Prostate gland (tissue), 2 donors: ENCODE measurements at regions not wholly inside any gene's neighbourhood (a gene's known extent, or its start where the extent isn't known, plus 50 kb on each side); places are given as distances from the start of the nearest gene placed in this dataset.
"Not testable (repeated sequence)": the region's sequence is repeated elsewhere in the genome, so short reads cannot be mapped to it uniquely, and the experiment has no call there.

Source experiments
- CTCF ChIP-seq, 4 experiments: fragments of 200-600 bp in 2 of 4; fragments of 450-650 bp in 2 of 4; sonication (generic) in 2 of 4; IDR thresholded peaks; 1 replicate in 3 of 4; 2 replicates in 1 of 4; pipeline ENCODE4 v1.5.1; 2016 to 2019; ENCODE audit warnings: antibody characterized with exemption in 4 of 4, mild to moderate bottlenecking in 2 of 4, moderate library complexity in 2 of 4
- POLR2AphosphoS5 ChIP-seq: sonication (generic); formaldehyde crosslinking; IDR thresholded peaks from one replicate; pipeline ENCODE4 v1.6.1; 2017; ENCODE audit warnings: antibody characterized with exemption

DNA sequence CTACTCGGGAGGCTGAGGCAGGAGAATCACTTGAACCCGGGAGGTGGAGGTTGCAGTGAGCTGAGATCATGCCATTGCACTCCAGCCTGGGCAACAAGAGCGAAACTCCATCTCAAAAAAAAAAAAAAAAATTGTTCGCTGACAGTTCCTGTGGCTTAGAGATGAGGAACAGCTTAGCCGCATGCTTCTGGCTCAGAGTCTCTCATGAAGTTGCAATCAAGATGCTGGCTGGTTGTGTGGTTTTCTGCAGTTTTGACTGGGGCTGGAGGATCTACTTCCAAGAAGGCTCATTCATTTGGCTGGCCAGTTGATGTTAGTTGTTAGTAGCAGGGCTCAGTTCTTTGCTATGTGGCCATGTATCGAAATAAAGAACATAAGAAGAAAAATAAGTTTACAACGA lies 69.9 kb upstream of the TBC1D5 start:
- not testable (repeated sequence) for TF ChIP-seq POLR2AphosphoS5; CTCF (IDR thresholded peaks at IDR 0.05)
